ENCODE measurements at regions not wholly inside any gene's neighbourhood (a gene's known extent, or its start where the extent isn't known, plus 50 kb on each side); places are given as distances from the start of the nearest gene placed in this dataset.

GRCh38 chr5:114644576-114644975 lies 282.7 kb downstream of the KCNN2 start:
- DNase-seq = no peak

GRCh38 chr5:114636271-114636670 lies 274.4 kb downstream of the KCNN2 start:
- no peak for DNase-seq

GRCh38 chr5:114634967-114635901 lies 273.4 kb downstream of the KCNN2 start:
- no peak for DNase-seq

- no peak for DNase-seq
Observed at GRCh38 chr5:114634517-114634916, 272.6 kb downstream of the KCNN2 start.

- DNase-seq = no peak
Observed at GRCh38 chr5:114612406-114612805, 250.5 kb downstream of the KCNN2 start.

GRCh38 chr5:114581136-114581535 lies 219.3 kb downstream of the KCNN2 start:
- no peak for DNase-seq

GRCh38 chr5:114565871-114566270 lies 204.0 kb downstream of the KCNN2 start:
- DNase-seq = no peak

GRCh38 chr5:114565139-114565538 lies 203.3 kb downstream of the KCNN2 start:
- DNase-seq = no peak

- no peak for DNase-seq
Observed at GRCh38 chr5:114561415-114561814, 199.5 kb downstream of the KCNN2 start.
